Spleen (tissue), 11 donors: ENCODE measurements at regions not wholly inside any gene's neighbourhood (a gene's known extent, or its start where the extent isn't known, plus 50 kb on each side); places are given as distances from the start of the nearest gene placed in this dataset.

Source experiments
- DNase-seq: peaks from one replicate; pipeline ENCODE4 v3.0.0-alpha.2; 2020
- H3K27ac ChIP-seq, 8 donors: fragments of 200-600 bp; sonication (generic) in 7 of 8; 1 replicate in 4 of 8; 2 replicates in 4 of 8; pipeline versions ENCODE4 v1.5.0 to v1.8.0; 2016 to 2021; ENCODE audit warnings: inconsistent platforms in 4 of 8, mild to moderate bottlenecking in 4 of 8, moderate library complexity in 1 of 8
- H3K27me3 ChIP-seq, 7 donors: fragments of 200-600 bp; sonication (generic) in 6 of 7; replicated peaks in 1 of 7; 1 replicate in 4 of 7; 2 replicates in 3 of 7; pipeline versions ENCODE4 v1.5.0 to v1.8.0; 2016 to 2021; ENCODE audit warnings: inconsistent platforms in 3 of 7, mild to moderate bottlenecking in 1 of 7
- H3K36me3 ChIP-seq, 6 donors: fragments of 200-600 bp; sonication (generic) in 5 of 6; 1 replicate in 4 of 6; 2 replicates in 2 of 6; pipeline versions ENCODE4 v1.5.0 to v1.8.0; 2016 to 2021; ENCODE audit warnings: inconsistent platforms in 2 of 6
- H3K4me1 ChIP-seq, 6 donors: fragments of 200-600 bp; sonication (generic) in 5 of 6; 1 replicate in 3 of 6; 2 replicates in 3 of 6; pipeline versions ENCODE4 v1.5.0 to v1.8.0; 2016 to 2021; ENCODE audit warnings: inconsistent platforms in 3 of 6
- H3K4me3 ChIP-seq, 8 donors: fragments of 200-600 bp; sonication (generic) in 7 of 8; 1 replicate in 4 of 8; 2 replicates in 4 of 8; pipeline versions ENCODE4 v1.5.0 to v1.8.0; 2016 to 2021; ENCODE audit warnings: inconsistent platforms in 4 of 8, mild to moderate bottlenecking in 4 of 8, moderate library complexity in 2 of 8
- H3K9me3 ChIP-seq, 8 donors: fragments of 200-600 bp; sonication (generic) in 7 of 8; 1 replicate in 4 of 8; 2 replicates in 4 of 8; pipeline versions ENCODE4 v1.5.0 to v1.8.0; 2016 to 2021; ENCODE audit warnings: inconsistent platforms in 4 of 8
- CTCF ChIP-seq, 11 experiments: fragments of 200-600 bp in 7 of 11; fragments of 450-650 bp in 4 of 11; sonication (generic) in 4 of 11; IDR thresholded peaks in 8 of 11; conservative IDR thresholded peaks in 3 of 11; 1 replicate in 7 of 11; 2 replicates in 4 of 11; pipeline versions ENCODE4 v1.4.0 to v1.8.0; 2016 to 2021; ENCODE audit warnings: antibody characterized with exemption in 11 of 11, inconsistent platforms in 4 of 11, mild to moderate bottlenecking in 1 of 11
- POLR2A ChIP-seq, 3 donors: fragments of 450-650 bp; IDR thresholded peaks; one replicate each; pipeline ENCODE4 v1.5.1; 2017; ENCODE audit warnings: antibody characterized with exemption in 3 of 3, mild to moderate bottlenecking in 1 of 3
- POLR2AphosphoS5 ChIP-seq, 3 donors: sonication (generic); formaldehyde crosslinking; IDR thresholded peaks; one replicate each; pipeline ENCODE4 v1.5.1; 2017; ENCODE audit warnings: antibody characterized with exemption in 3 of 3
- WGBS, 5 donors: extraction: QIAGEN DNeasy Blood & Tissue Kit in 3 of 5; methylation state at CpG; one replicate each; pipeline versions ENCODE4 v1.1.5 to v1.1.7; 2013 to 2018; 5-methylcytosine and 5-hydroxymethylcytosine counted together
- intact Hi-C: fragments of 100-400 bp; cut with DNase I; formaldehyde crosslinking; loops from one replicate; pipeline ENCODE4 v1.15.0; 2023; ENCODE audit warnings: low total_unique reads
- donor health status: healthy with polysubstance abuse.
- donor health status: DM: no; HTN: no; CAD: no; lungs with moderate emphysema.
- donor health status: DM: no; HTN: no; CAD: no.
- donor health status: Bipolar disorder and iron deficiency.
- donor health status: healthy.
- donor health status: DM: no; HTN: no; CAD: no.
- donor health status: DM: yes; HTN: yes; CAD: no.

DNA sequence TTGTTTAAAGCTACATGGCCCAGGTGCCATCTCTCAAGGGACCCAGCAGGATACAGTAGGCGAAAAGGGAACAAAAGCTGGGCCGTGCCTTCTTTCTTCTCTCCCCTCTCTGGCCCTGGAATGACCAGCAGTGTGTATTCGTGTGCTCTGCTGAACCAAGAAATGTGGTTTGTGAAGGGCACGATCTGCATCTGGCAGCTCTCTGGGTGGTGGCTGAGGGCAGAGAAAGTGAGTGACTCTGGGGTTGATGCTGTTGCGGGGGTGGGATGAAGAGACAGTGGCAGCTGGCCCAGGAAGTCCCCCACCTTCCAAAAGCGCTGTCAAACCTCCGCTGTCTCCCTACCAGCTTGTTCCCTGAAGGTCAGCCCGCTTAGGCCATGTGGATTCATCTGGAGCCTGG, 88.3 kb downstream of the CLDN34 start:
- H3K27ac ChIP-seq, result no peak overlapping the region
- H3K9me3 ChIP-seq, result peaks cover 0 to 7% (median 0%) of the 10 kb centered on the region in 8 donors
- peaks cover 0 to 4% (median 0%) of the 10 kb centered on the region in 6 donors for H3K36me3 ChIP-seq
- intact Hi-C loops, result no loop called here
- 69 to 85% (median 84%) methylated on average over 3 to 8 of the region's 8 CpGs for WGBS, 5 donors
- no peak overlapping the region for H3K4me3 ChIP-seq
- peaks cover 0 to 13% (median 0%) of the 10 kb centered on the region in 6 donors for H3K4me1 ChIP-seq
- no peaks in the 10 kb centered on the region for H3K27me3 ChIP-seq
- TF ChIP-seq POLR2A (IDR thresholded peaks at IDR 0.05) (no peak), CTCF (IDR thresholded peaks at IDR 0.05 in 8 of 11, conservative IDR thresholded peaks at IDR 0.05 in 3 of 11) (no peak), POLR2AphosphoS5 (IDR thresholded peaks at IDR 0.05) (no peak)
- no peak for DNase-seq

DNA sequence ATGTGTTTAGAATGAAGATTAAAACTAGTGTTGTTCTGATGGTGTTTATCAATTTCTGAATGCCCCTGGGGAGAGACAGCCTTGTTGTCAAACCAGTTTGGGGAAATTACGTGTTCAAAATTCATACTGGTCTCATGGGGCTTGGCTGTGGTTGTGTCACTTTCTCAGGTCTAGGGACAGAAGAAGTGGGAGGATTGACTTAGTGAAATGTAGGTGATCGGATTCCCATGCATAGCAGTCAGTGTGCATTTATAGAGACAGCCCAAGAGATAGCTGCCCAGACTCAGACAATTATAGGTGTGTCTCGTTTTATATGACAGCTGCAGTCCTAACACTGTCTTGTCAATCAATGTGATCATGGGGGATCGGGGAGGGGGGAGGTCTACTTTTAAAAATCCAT, 94.4 kb upstream of the CLCN4 start:
- TF ChIP-seq POLR2AphosphoS5 (IDR thresholded peaks at IDR 0.05) (no peak), POLR2A (IDR thresholded peaks at IDR 0.05) (no peak)
- no peak overlapping the region for H3K27ac ChIP-seq

DNA sequence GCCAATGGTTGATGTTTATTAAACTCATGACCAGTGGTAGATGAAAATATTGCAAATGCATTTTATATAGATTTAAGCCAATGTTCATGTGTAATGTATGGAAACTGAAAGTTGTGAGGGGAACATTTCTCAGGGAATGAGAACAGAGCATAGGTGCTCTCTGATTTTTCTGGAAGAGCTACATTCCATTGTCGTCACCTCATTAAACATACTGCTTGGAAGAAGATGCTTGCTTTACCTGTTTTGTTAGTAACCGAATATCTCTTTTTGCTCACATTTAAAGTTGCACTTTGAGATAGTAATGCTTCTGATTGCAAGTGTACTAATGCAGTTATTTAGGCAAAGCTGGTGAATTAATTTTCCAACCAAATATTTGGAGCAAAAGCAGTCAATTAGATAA, 93.8 kb upstream of the CLCN4 start:
- no peaks in the 10 kb centered on the region for H3K27me3 ChIP-seq
- peaks cover 0 to 23% (median 0%) of the 10 kb centered on the region in 6 donors for H3K36me3 ChIP-seq
- intact Hi-C loops, result no loop called here

More for the DNA sequence above, 94.4 kb upstream of the CLCN4 start:
- H3K27me3 ChIP-seq, result no peaks in the 10 kb centered on the region
- H3K36me3 ChIP-seq, result peaks cover 0 to 17% (median 0%) of the 10 kb centered on the region in 6 donors
- H3K4me1 ChIP-seq, result no peaks in the 10 kb centered on the region
- no peaks in the 10 kb centered on the region for H3K9me3 ChIP-seq
- no peak overlapping the region for H3K4me3 ChIP-seq
- WGBS, 5 donors, result 57 to 87% (median 74%) methylated on average over 3 to 4 of the region's 4 CpGs
- intact Hi-C loops, result no loop called here
- no peak for DNase-seq

DNA sequence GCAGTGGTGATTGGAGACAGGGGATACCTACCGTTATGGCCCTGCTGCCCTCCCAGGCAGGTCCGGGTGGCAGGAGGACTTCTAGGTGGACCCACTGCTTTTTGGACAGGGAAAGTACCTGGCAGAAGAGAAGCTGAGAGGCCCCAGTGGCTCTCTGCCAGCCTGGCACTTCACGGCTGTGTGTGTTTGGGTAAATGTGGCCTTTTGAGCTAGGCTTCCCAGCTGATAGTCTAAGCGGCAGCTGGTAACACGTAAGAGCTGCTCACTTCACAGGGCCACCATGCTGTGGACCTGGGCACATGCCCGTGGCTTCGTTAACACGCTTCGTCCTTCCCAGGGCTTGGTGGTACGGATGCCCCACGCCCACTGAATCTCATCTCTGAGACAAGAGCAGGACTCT, 92.0 kb upstream of the CLCN4 start:
- 89 to 100% (median 95%) methylated on average over 3 to 11 of the region's 11 CpGs for WGBS, 5 donors
- intact Hi-C loops, result no loop called here
- Histone ChIP-seq H3K4me3 (no peak overlapping the region), H3K9me3 (no peaks in the 10 kb centered on the region), H3K36me3 (peaks cover 0 to 28% (median 0%) of the 10 kb centered on the region in 6 donors), H3K27me3 (no peaks in the 10 kb centered on the region), H3K27ac (no peak overlapping the region), H3K4me1 (peaks cover 0 to 7% (median 0%) of the 10 kb centered on the region in 6 donors)
- TF ChIP-seq CTCF (IDR thresholded peaks at IDR 0.05 in 8 of 11, conservative IDR thresholded peaks at IDR 0.05 in 3 of 11) (no peak), POLR2A (IDR thresholded peaks at IDR 0.05) (no peak), POLR2AphosphoS5 (IDR thresholded peaks at IDR 0.05) (no peak)
- no peak for DNase-seq

More for the DNA sequence above, 93.8 kb upstream of the CLCN4 start:
- Histone ChIP-seq H3K4me1 (no peaks in the 10 kb centered on the region), H3K9me3 (no peaks in the 10 kb centered on the region), H3K27ac (no peak overlapping the region), H3K4me3 (no peak overlapping the region)
- WGBS, 5 donors, result 84 to 96% (median 93%) methylated on average over 2 of the region's 2 CpGs
- no peak for TF ChIP-seq POLR2AphosphoS5 (IDR thresholded peaks at IDR 0.05)
- TF ChIP-seq CTCF (IDR thresholded peaks at IDR 0.05 in 8 of 11, conservative IDR thresholded peaks at IDR 0.05 in 3 of 11), result no peak
- no peak for TF ChIP-seq POLR2A (IDR thresholded peaks at IDR 0.05)
- DNase-seq, result no peak
